ENCODE measurements at regions not wholly inside any gene's neighbourhood (a gene's known extent, or its start where the extent isn't known, plus 50 kb on each side); places are given as distances from the start of the nearest gene placed in this dataset.

DNA sequence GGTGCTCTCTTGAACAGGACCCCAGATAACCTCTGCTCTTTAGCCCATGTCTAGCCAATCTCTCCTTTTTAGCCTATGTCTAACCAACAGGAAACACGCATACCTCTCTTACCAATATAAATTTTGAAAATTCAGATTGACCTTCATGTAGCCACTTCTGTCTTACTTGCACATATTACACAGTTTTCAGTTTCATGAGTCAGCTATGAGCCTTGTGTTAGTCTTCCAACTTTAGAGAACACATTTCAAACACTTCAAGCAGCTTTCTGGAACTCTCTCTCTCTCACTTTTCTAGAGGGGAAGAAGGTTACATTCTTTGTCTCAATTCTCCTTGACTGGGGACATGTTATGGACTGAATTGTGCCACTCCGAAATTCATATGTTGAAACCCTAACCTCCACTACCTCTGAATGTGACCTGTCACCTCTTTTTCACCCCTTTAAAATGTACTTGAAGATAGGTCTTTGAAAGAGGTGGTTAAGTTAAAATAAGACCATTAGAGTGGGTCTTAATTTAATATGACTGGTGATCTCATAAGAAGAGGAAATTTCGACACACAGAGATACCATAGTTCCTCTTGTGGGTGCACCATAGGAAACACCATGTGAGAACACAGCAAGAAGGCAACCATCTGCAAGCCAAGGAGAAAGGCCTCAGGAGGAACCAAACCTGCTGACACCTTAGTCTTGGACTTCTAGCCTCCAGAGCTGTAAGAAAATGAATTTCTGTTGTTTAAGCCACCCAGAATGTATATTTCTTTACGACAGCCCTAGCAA, 480.3 kb upstream of the ALCAM start:
- POLR2A ChIA-PET (ENCODE audit: partially characterized antibody): no interaction called here
- Histone ChIP-seq H3K14ac (ENCODE audit: insufficient read length) (no peak overlapping the region), H2BK20ac (ENCODE audit: low read length) (no peak overlapping the region), H2AK5ac (ENCODE audit: low read depth, low read length) (no peak overlapping the region), H3K9me3 (ENCODE audit: insufficient read depth in 2 of 2, low read depth in 1 of 2, low read length in 1 of 2) (no peaks in the 10 kb centered on the region), H2BK120ac (replicated peaks; ENCODE audit: low read depth, low read length) (no peak overlapping the region), H2BK5ac (ENCODE audit: low read depth, low read length) (no peak overlapping the region), H3K18ac (ENCODE audit: extremely low read depth, low read length) (no peak overlapping the region), H3K23ac (ENCODE audit: insufficient read length) (no peak overlapping the region), H3K4me3 (ENCODE audit: extremely low read depth in 1 of 4, insufficient read depth in 2 of 4, low read depth in 3 of 4, low read length in 4 of 4) (no peak overlapping the region), H3K36me3 (ENCODE audit: control insufficient read depth in 2 of 4, insufficient read depth in 4 of 4, low read length in 3 of 4) (no peaks in the 10 kb centered on the region), H4K91ac (replicated peaks; ENCODE audit: insufficient read length, low read length) (no peak overlapping the region), H2BK15ac (ENCODE audit: low read length) (no peak overlapping the region), H4K20me1 (replicated peaks in 1 of 2; ENCODE audit: control insufficient read depth in 1 of 2, insufficient read depth in 2 of 2, low read length in 2 of 2) (no peaks in the 10 kb centered on the region), H3K56ac (replicated peaks; ENCODE audit: insufficient read length, low read depth, low read length) (no peak overlapping the region), H3K27me3 (replicated peaks in 1 of 4; ENCODE audit: control insufficient read depth in 3 of 4, extremely low read depth in 1 of 4, insufficient read depth in 3 of 4, low read length in 3 of 4) (no peaks in the 10 kb centered on the region), H3K4me2 (ENCODE audit: insufficient read depth in 1 of 2, low read depth in 2 of 2, low read length in 2 of 2) (no peak overlapping the region), H3K4ac (replicated peaks; ENCODE audit: insufficient read length, low read depth, low read length) (no peak overlapping the region), H3K79me1 (ENCODE audit: low read depth, low read length) (no peaks in the 10 kb centered on the region), H4K5ac (ENCODE audit: insufficient read length, low read depth, low read length) (no peak overlapping the region), H3K23me2 (ENCODE audit: low read depth, low read length) (no peaks in the 10 kb centered on the region), H3K4me1 (replicated peaks in 1 of 4; ENCODE audit: control insufficient read depth in 3 of 4, insufficient read depth in 4 of 4, low read length in 3 of 4) (peaks cover 0 to 5% (median 2%) of the 10 kb centered on the region in 4 experiments; a peak in 3 of 7 replicates), H3K27ac (ENCODE audit: low read depth, low read length) (no peak overlapping the region), H3K79me2 (ENCODE audit: control insufficient read depth in 1 of 2, insufficient read depth in 2 of 2, low read length in 2 of 2) (no peaks in the 10 kb centered on the region), H4K8ac (ENCODE audit: extremely low read depth, insufficient read depth, low read length) (no peak overlapping the region), H3K9ac (replicated peaks in 1 of 4; ENCODE audit: extremely low read depth in 1 of 4, low read depth in 3 of 4, low read length in 3 of 4) (no peak overlapping the region), H2AFZ (ENCODE audit: low read length) (no peak overlapping the region), H2BK12ac (ENCODE audit: low read depth, low read length) (no peak overlapping the region)
- FAIRE-seq (no peak), DNase-seq (ENCODE audit: low read depth in 1 of 2, low spot score in 2 of 2) (no peak)
- CTCF ChIA-PET (ENCODE audit: partially characterized antibody): interaction anchor here (1.7 kb wide), 1 partner anchor 14 kb away, joined by 5 read pairs; no protein-coding TSS in a partner anchor
- no peak for TF ChIP-seq CHD1 (IDR thresholded peaks at IDR 0.05; ENCODE audit: low read depth, low read length)
- no peak for TF ChIP-seq SUZ12 (IDR thresholded peaks at IDR 0.05; ENCODE audit: low read length)
- TF ChIP-seq ATF2 (IDR thresholded peaks at IDR 0.05; ENCODE audit: low read length): no peak
- TF ChIP-seq RNF2 (IDR thresholded peaks at IDR 0.05; ENCODE audit: borderline replicate concordance, low read depth, low read length, missing control alignments, poor library complexity, severe bottlenecking): no peak
- no peak for TF ChIP-seq USF2 (IDR thresholded peaks at IDR 0.05; ENCODE audit: low read length)
- TF ChIP-seq KDM5A (IDR thresholded peaks at IDR 0.05; ENCODE audit: low read length): no peak
- TF ChIP-seq TAF7 (optimal IDR thresholded peaks at IDR 0.05; ENCODE audit: borderline replicate concordance, low read depth, low read length): no peak
- TF ChIP-seq ASH2L (IDR thresholded peaks at IDR 0.05; ENCODE audit: low read length): no peak
- WGBS, 2 experiments (ENCODE audit: extremely low coverage in 1 of 2, insufficient coverage in 1 of 2, insufficient read length in 1 of 2, insufficient replicate concordance in 2 of 2, low coverage in 1 of 2, low lambda C conversion rate in 2 of 2, missing lambda C conversion rate in 1 of 2): 92% methylated on average over 4 of the region's 4 CpGs; no CpG with 5 or more reads in 1 of the 2 experiments
